ENCODE measurements at regions not wholly inside any gene's neighbourhood (a gene's known extent, or its start where the extent isn't known, plus 50 kb on each side); places are given as distances from the start of the nearest gene placed in this dataset.
A peak's percentile ranks its signal among the peaks of the same experiment; 100 is the strongest.

- no TSS peak for BruUV-seq (replicated peaks)
- no peak overlapping the region for H3K27ac ChIP-seq (ENCODE audit: low read depth, low read length, poor library complexity, severe bottlenecking)
- H3K4me1 ChIP-seq (ENCODE audit: insufficient read depth, low read length, poor library complexity, severe bottlenecking): peaks cover 8% of the 10 kb centered on the region
- no peaks in the 10 kb centered on the region for H3K36me3 ChIP-seq (ENCODE audit: insufficient read depth, low read length)
- no peaks in the 10 kb centered on the region for H3K79me2 ChIP-seq (ENCODE audit: insufficient read depth, low read depth, low read length)
- H3K4me3 ChIP-seq (ENCODE audit: low read depth, low read length, poor library complexity, severe bottlenecking): no peak overlapping the region
- no peak overlapping the region for H3K4me2 ChIP-seq (ENCODE audit: low read length)
- ChIA-PET POLR2A (interaction anchor here (1.3 kb wide), 1 partner anchor 8 kb away, joined by 3 read pairs; no protein-coding TSS in a partner anchor), CTCF (ENCODE audit: unreplicated experiment) (no interaction called here)
- intact Hi-C loops (cut with micrococcal nuclease; ENCODE audit: unreplicated experiment): no loop called here
- H3K9me3 ChIP-seq (ENCODE audit: low read length): no peaks in the 10 kb centered on the region
- H4K20me1 ChIP-seq (ENCODE audit: insufficient read depth, low read length): no peaks in the 10 kb centered on the region
- no peak for TF ChIP-seq EZH2phosphoT487 (IDR thresholded peaks at IDR 0.05; ENCODE audit: borderline replicate concordance, low read depth, low read length)
- TF ChIP-seq, protein P1, sequence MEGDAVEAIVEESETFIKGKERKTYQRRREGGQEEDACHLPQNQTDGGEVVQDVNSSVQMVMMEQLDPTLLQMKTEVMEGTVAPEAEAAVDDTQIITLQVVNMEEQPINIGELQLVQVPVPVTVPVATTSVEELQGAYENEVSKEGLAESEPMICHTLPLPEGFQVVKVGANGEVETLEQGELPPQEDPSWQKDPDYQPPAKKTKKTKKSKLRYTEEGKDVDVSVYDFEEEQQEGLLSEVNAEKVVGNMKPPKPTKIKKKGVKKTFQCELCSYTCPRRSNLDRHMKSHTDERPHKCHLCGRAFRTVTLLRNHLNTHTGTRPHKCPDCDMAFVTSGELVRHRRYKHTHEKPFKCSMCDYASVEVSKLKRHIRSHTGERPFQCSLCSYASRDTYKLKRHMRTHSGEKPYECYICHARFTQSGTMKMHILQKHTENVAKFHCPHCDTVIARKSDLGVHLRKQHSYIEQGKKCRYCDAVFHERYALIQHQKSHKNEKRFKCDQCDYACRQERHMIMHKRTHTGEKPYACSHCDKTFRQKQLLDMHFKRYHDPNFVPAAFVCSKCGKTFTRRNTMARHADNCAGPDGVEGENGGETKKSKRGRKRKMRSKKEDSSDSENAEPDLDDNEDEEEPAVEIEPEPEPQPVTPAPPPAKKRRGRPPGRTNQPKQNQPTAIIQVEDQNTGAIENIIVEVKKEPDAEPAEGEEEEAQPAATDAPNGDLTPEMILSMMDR (conservative IDR thresholded peaks at IDR 0.05; ENCODE audit: low read length): no peak
- DNase-seq (ENCODE audit: low spot score): no peak
- H2AFZ ChIP-seq (ENCODE audit: low read length): peak overlapping the region; percentile 58; the same call in 1 of the 2 replicates
- H3K9me2 ChIP-seq (ENCODE audit: insufficient read depth, low read length): no peaks in the 10 kb centered on the region
These were observed 249.9 kb downstream of the ALX1 start for GRCh38 chr12:85529896-85530295.

DNA sequence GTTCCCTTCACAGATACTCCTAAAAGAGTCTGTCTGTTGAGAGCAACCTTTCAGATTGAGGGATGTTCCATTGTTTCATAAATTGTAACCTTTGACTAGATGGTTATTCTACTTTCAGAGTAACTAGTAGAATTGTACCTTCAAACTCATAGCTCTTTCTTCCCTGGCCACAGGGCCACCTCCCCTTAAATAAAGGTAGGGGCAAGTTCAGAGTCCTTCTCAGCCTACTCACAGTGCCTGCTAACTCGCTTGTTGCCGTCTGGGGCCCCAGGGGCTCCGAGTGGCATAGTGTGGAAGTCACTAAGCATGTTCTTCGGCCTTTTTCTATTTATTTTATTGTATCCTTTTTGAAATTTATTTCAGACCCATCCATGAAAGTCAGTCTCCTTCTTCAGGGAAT is 250.4 kb downstream of the ALX1 start:
- no TSS peak for BruUV-seq (replicated peaks)
- Histone ChIP-seq H3K27ac (ENCODE audit: low read depth, low read length, poor library complexity, severe bottlenecking) (no peak overlapping the region), H3K36me3 (ENCODE audit: insufficient read depth, low read length) (no peaks in the 10 kb centered on the region), H3K9me2 (ENCODE audit: insufficient read depth, low read length) (no peaks in the 10 kb centered on the region), H2AFZ (ENCODE audit: low read length) (peak overlapping the region; percentile 58; the same call in 1 of the 2 replicates), H3K4me1 (ENCODE audit: insufficient read depth, low read length, poor library complexity, severe bottlenecking) (peaks cover 8% of the 10 kb centered on the region), H4K20me1 (ENCODE audit: insufficient read depth, low read length) (no peaks in the 10 kb centered on the region), H3K79me2 (ENCODE audit: insufficient read depth, low read depth, low read length) (no peaks in the 10 kb centered on the region), H3K9me3 (ENCODE audit: low read length) (no peaks in the 10 kb centered on the region), H3K4me2 (ENCODE audit: low read length) (no peak overlapping the region), H3K4me3 (ENCODE audit: low read depth, low read length, poor library complexity, severe bottlenecking) (no peak overlapping the region)
- TF ChIP-seq, protein P1 (conservative IDR thresholded peaks at IDR 0.05; ENCODE audit: low read length): no peak
- TF ChIP-seq EZH2phosphoT487 (IDR thresholded peaks at IDR 0.05; ENCODE audit: borderline replicate concordance, low read depth, low read length): no peak
- intact Hi-C loops (cut with micrococcal nuclease; ENCODE audit: unreplicated experiment): no loop called here
- DNase-seq (ENCODE audit: low spot score): no peak
- ChIA-PET POLR2A (interaction anchor here (0.8 to 1.3 kb wide), 2 partner anchors 8 to 105 kb away, joined by 3 to 7 read pairs; no protein-coding TSS in a partner anchor), CTCF (ENCODE audit: unreplicated experiment) (no interaction called here)

DNA sequence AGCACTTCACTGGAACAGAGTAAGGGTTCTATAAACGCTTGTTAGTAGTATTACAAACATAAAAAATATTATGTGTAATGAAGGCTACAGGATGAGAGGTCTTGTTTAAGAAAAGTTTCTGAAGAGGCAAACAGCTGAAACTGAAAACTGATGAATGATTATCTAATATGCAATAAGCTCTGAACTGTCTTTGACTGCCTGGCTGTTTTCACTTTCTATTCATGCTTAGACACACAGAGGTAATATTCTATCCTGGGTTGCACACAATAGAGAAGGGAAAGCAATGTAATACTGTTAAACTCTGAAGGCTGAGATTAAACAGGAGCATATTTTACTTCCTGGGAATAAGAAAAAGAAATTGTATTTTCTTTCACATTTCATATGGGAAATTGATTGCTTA is 251.3 kb downstream of the ALX1 start:
- peaks cover 8% of the 10 kb centered on the region for H3K4me1 ChIP-seq (ENCODE audit: insufficient read depth, low read length, poor library complexity, severe bottlenecking)
- no peak overlapping the region for H3K27ac ChIP-seq (ENCODE audit: low read depth, low read length, poor library complexity, severe bottlenecking)
- H3K9me3 ChIP-seq (ENCODE audit: low read length): no peaks in the 10 kb centered on the region
- no peak for TF ChIP-seq EZH2phosphoT487 (IDR thresholded peaks at IDR 0.05; ENCODE audit: borderline replicate concordance, low read depth, low read length)
- TF ChIP-seq, protein P1 (conservative IDR thresholded peaks at IDR 0.05; ENCODE audit: low read length): no peak
- CTCF ChIA-PET (ENCODE audit: unreplicated experiment): no interaction called here
- BruUV-seq (replicated peaks): no TSS peak
- no peak overlapping the region for H3K4me2 ChIP-seq (ENCODE audit: low read length)
- H4K20me1 ChIP-seq (ENCODE audit: insufficient read depth, low read length): no peaks in the 10 kb centered on the region
- H3K79me2 ChIP-seq (ENCODE audit: insufficient read depth, low read depth, low read length): no peaks in the 10 kb centered on the region
- intact Hi-C loops (cut with micrococcal nuclease; ENCODE audit: unreplicated experiment): no loop called here
- H2AFZ ChIP-seq (ENCODE audit: low read length): no peak overlapping the region
- no peaks in the 10 kb centered on the region for H3K9me2 ChIP-seq (ENCODE audit: insufficient read depth, low read length)
- POLR2A ChIA-PET: no interaction called here
- H3K4me3 ChIP-seq (ENCODE audit: low read depth, low read length, poor library complexity, severe bottlenecking): no peak overlapping the region
- H3K36me3 ChIP-seq (ENCODE audit: insufficient read depth, low read length): no peaks in the 10 kb centered on the region
- DNase-seq (ENCODE audit: low spot score): no peak

Measured in OCI-LY7 (cell line).